Keratinocyte (primary cell): ENCODE measurements at regions not wholly inside any gene's neighbourhood (a gene's known extent, or its start where the extent isn't known, plus 50 kb on each side); places are given as distances from the start of the nearest gene placed in this dataset.

Experiments used
- CTCF ChIP-seq, 3 experiments: IDR thresholded peaks in 1 of 3; conservative IDR thresholded peaks in 1 of 3; optimal IDR thresholded peaks in 1 of 3; 2 replicates in 2 of 3; 3 replicates in 1 of 3; pipeline versions ENCODE3 to v1.5.1; 2011; ENCODE audit warnings: low read length in 3 of 3, mild to moderate bottlenecking in 3 of 3, moderate library complexity in 2 of 3, control low read depth in 1 of 3, inconsistent platforms in 1 of 3; ENCODE audit not compliant: insufficient read depth in 2 of 3; ENCODE audit errors: extremely low read depth in 1 of 3
- EZH2 ChIP-seq: IDR thresholded peaks from one replicate; pipeline ENCODE4 v1.6.1; 2012; ENCODE audit warnings: inconsistent platforms, mild to moderate bottlenecking, low read length, moderate library complexity

GRCh38 chr11:120023551-120023950 lies 114.4 kb downstream of the TRIM29 start:
- TF ChIP-seq CTCF (optimal IDR thresholded peaks at IDR 0.05 in 1 of 3, IDR thresholded peaks at IDR 0.05 in 1 of 3, conservative IDR thresholded peaks at IDR 0.05 in 1 of 3; ENCODE audit: extremely low read depth in 1 of 3, insufficient read depth in 2 of 3, low read length in 3 of 3): no peak
- TF ChIP-seq EZH2: no peak
